Common myeloid progenitor, CD34-positive (primary cell): ENCODE measurements at regions not wholly inside any gene's neighbourhood (a gene's known extent, or its start where the extent isn't known, plus 50 kb on each side); places are given as distances from the start of the nearest gene placed in this dataset.
"Not testable (repeated sequence)": the region's sequence is repeated elsewhere in the genome, so short reads cannot be mapped to it uniquely, and the experiment has no call there.

ENCODE experiments used
- CTCF ChIA-PET: fragments of 350-600 bp; sonication (Branson Sonifier 250); formaldehyde crosslinking; loops from one replicate; lab custom pipeline; 2021; ENCODE audit warnings: antibody characterized with exemption; lab: Charles Lee
- POLR2A ChIA-PET: fragments of 350-600 bp; sonication (Branson Sonifier 250); formaldehyde crosslinking; loops from one replicate; lab custom pipeline; 2021; ENCODE audit warnings: antibody characterized with exemption; lab: Charles Lee
- DNase-seq, 3 donors: peaks; one replicate each; pipeline versions ENCODE4 v3.0.0 to v3.0.0-alpha.2; 2013
- H3K27ac ChIP-seq, 2 experiments: 1 replicate in 1 of 2; 2 replicates in 1 of 2; pipeline ENCODE4 v1.7.0; 2013; ENCODE audit warnings: inconsistent platforms in 2 of 2, low read length in 2 of 2, mild to moderate bottlenecking in 2 of 2, low read depth in 1 of 2, moderate library complexity in 1 of 2; ENCODE audit not compliant: severe bottlenecking in 2 of 2, insufficient read depth in 1 of 2, poor library complexity in 1 of 2
- H3K27me3 ChIP-seq, 5 experiments: replicated peaks in 2 of 5; 1 replicate in 3 of 5; 2 replicates in 2 of 5; pipeline versions ENCODE4 v1.6.1 to v1.7.0; 2013; ENCODE audit warnings: low read length in 4 of 5, mild to moderate bottlenecking in 2 of 5, moderate library complexity in 2 of 5, inconsistent platforms in 1 of 5; ENCODE audit not compliant: insufficient read depth in 5 of 5, control insufficient read depth in 4 of 5
- H3K36me3 ChIP-seq, 4 experiments: 1 replicate in 2 of 4; 2 replicates in 2 of 4; pipeline versions ENCODE4 v1.6.1 to v1.7.0; 2013; ENCODE audit warnings: low read length in 3 of 4, control low read depth in 1 of 4, mild to moderate bottlenecking in 1 of 4; ENCODE audit not compliant: control insufficient read depth in 4 of 4, insufficient read depth in 4 of 4
- H3K4me1 ChIP-seq, 4 experiments: 1 replicate in 3 of 4; 2 replicates in 1 of 4; pipeline versions ENCODE4 v1.6.1 to v1.7.1; 2013; ENCODE audit warnings: low read length in 3 of 4, mild to moderate bottlenecking in 3 of 4, control low read depth in 1 of 4, inconsistent platforms in 1 of 4, moderate library complexity in 1 of 4; ENCODE audit not compliant: control insufficient read depth in 4 of 4, insufficient read depth in 4 of 4; ENCODE audit errors: control extremely low read depth in 1 of 4
- H3K4me3 ChIP-seq, 7 experiments: 1 replicate in 4 of 7; 2 replicates in 3 of 7; pipeline versions ENCODE4 v1.5.1 to v1.7.0; 2013; ENCODE audit warnings: mild to moderate bottlenecking in 7 of 7, low read length in 6 of 7, moderate library complexity in 6 of 7, inconsistent platforms in 2 of 7, low read depth in 2 of 7, control low read depth in 1 of 7; ENCODE audit not compliant: insufficient read depth in 4 of 7, control insufficient read depth in 1 of 7; ENCODE audit errors: extremely low read depth in 1 of 7
- H3K9me3 ChIP-seq, 5 experiments: 1 replicate in 4 of 5; 2 replicates in 1 of 5; pipeline versions ENCODE4 v1.6.1 to v1.7.1; 2013; ENCODE audit warnings: low read length in 4 of 5, mild to moderate bottlenecking in 2 of 5, inconsistent platforms in 1 of 5, low read depth in 1 of 5, moderate library complexity in 1 of 5; ENCODE audit not compliant: control insufficient read depth in 4 of 5, insufficient read depth in 2 of 5; ENCODE audit errors: control extremely low read depth in 1 of 5
- WGBS: methylation state at CpG from one replicate; pipeline ENCODE4 v1.1.5; 2013; ENCODE audit not compliant: insufficient coverage; 5-methylcytosine and 5-hydroxymethylcytosine counted together

- no peaks in the 10 kb centered on the region for H3K36me3 ChIP-seq
- CTCF ChIA-PET, result no interaction called here
- no peak overlapping the region for H3K27ac ChIP-seq
- DNase-seq, result no peak
- no peaks in the 10 kb centered on the region for H3K9me3 ChIP-seq
- 92% methylated on average over 2 of the region's 2 CpGs for WGBS
- no peaks in the 10 kb centered on the region for H3K27me3 ChIP-seq
- no peak overlapping the region for H3K4me3 ChIP-seq
- POLR2A ChIA-PET, result no interaction called here
- no peaks in the 10 kb centered on the region for H3K4me1 ChIP-seq
Observed at GRCh38 chr16:62814891-62815290, 778.7 kb upstream of the CDH8 start.

- 100% methylated on average over 2 of the region's 4 CpGs for WGBS
- CTCF ChIA-PET, result no interaction called here
- no peaks in the 10 kb centered on the region for H3K9me3 ChIP-seq
Observed at GRCh38 chr16:62805221-62805857, 769.1 kb upstream of the CDH8 start.

GRCh38 chr16:62794724-62795123 lies 758.5 kb upstream of the CDH8 start:
- Histone ChIP-seq H3K4me1 (no peaks in the 10 kb centered on the region), H3K27me3 (no peaks in the 10 kb centered on the region), H3K9me3 (no peaks in the 10 kb centered on the region), H3K27ac (no peak overlapping the region), H3K4me3 (no peak overlapping the region), H3K36me3 (no peaks in the 10 kb centered on the region)
- ChIA-PET CTCF (no interaction called here), POLR2A (no interaction called here)
- DNase-seq, result no peak

More at GRCh38 chr16:62805221-62805857, 769.1 kb upstream of the CDH8 start:
- POLR2A ChIA-PET, result no interaction called here
- Histone ChIP-seq H3K27ac (no peak overlapping the region), H3K4me1 (no peaks in the 10 kb centered on the region), H3K36me3 (no peaks in the 10 kb centered on the region), H3K27me3 (no peaks in the 10 kb centered on the region), H3K4me3 (no peak overlapping the region)
- no peak for DNase-seq

- H3K9me3 ChIP-seq, H3K4me3 ChIP-seq, H3K4me1 ChIP-seq, H3K36me3 ChIP-seq, POLR2A ChIA-PET, CTCF ChIA-PET, H3K27ac ChIP-seq, H3K27me3 ChIP-seq, DNase-seq: not testable (repeated sequence)
- WGBS, result 80% methylated on average over 1 of the region's 3 CpGs
Observed at GRCh38 chr16:62780081-62780480, 743.8 kb upstream of the CDH8 start.

- Histone ChIP-seq H3K9me3 (no peaks in the 10 kb centered on the region), H3K27ac (no peak overlapping the region), H3K27me3 (no peaks in the 10 kb centered on the region), H3K4me3 (no peak overlapping the region), H3K36me3 (no peaks in the 10 kb centered on the region), H3K4me1 (no peaks in the 10 kb centered on the region)
- no CpG with 5 or more reads among the region's 2 CpGs for WGBS
- ChIA-PET CTCF (no interaction called here), POLR2A (no interaction called here)
- no peak for DNase-seq
Observed at GRCh38 chr16:62764572-62764971, 728.3 kb upstream of the CDH8 start.

GRCh38 chr16:62760398-62760797 lies 724.2 kb upstream of the CDH8 start:
- DNase-seq, result no peak
- POLR2A ChIA-PET, result no interaction called here

GRCh38 chr16:62755938-62756337 lies 719.7 kb upstream of the CDH8 start:
- Histone ChIP-seq H3K36me3 (no peaks in the 10 kb centered on the region), H3K9me3 (peaks cover 0 to 1% (median 0%) of the 10 kb centered on the region in 5 experiments), H3K27ac (no peak overlapping the region), H3K4me3 (no peak overlapping the region), H3K4me1 (peaks cover 0 to 4% (median 0%) of the 10 kb centered on the region in 4 experiments), H3K27me3 (no peaks in the 10 kb centered on the region)
- peak in 2 of 3 donors; percentile 0 to 3 for DNase-seq
- WGBS, result 14% methylated on average over 4 of the region's 4 CpGs
- ChIA-PET POLR2A (no interaction called here), CTCF (no interaction called here)

More at GRCh38 chr16:62760398-62760797, 724.2 kb upstream of the CDH8 start:
- no peak overlapping the region for H3K27ac ChIP-seq
- H3K4me3 ChIP-seq, result no peak overlapping the region
- H3K9me3 ChIP-seq, result peaks cover 0 to 1% (median 0%) of the 10 kb centered on the region in 5 experiments
- H3K4me1 ChIP-seq, result peaks cover 0 to 4% (median 0%) of the 10 kb centered on the region in 4 experiments
- no peaks in the 10 kb centered on the region for H3K27me3 ChIP-seq
- H3K36me3 ChIP-seq, result no peaks in the 10 kb centered on the region
- CTCF ChIA-PET, result no interaction called here
